ENCODE measurements at regions not wholly inside any gene's neighbourhood (a gene's known extent, or its start where the extent isn't known, plus 50 kb on each side); places are given as distances from the start of the nearest gene placed in this dataset.

- DNase-seq (ENCODE audit: low read depth): no peak
Measured at GRCh38 chr16:87246269-87247065, 70.7 kb downstream of the C16orf95 start.

- no peak for DNase-seq (ENCODE audit: low read depth)
Measured at GRCh38 chr16:87248714-87249113, 68.5 kb downstream of the C16orf95 start.

- no peak for DNase-seq (ENCODE audit: low read depth)
Measured at GRCh38 chr16:87249425-87249824, 67.8 kb downstream of the C16orf95 start.

- no peak for DNase-seq (ENCODE audit: low read depth)
Measured at GRCh38 chr16:87250431-87250960, 66.7 kb downstream of the C16orf95 start.

- peak; percentile 48 for DNase-seq (ENCODE audit: low read depth)
Measured at GRCh38 chr16:87252269-87252970, 64.8 kb downstream of the C16orf95 start.

Measured in M059J (cell line).